ENCODE measurements at regions not wholly inside any gene's neighbourhood (a gene's known extent, or its start where the extent isn't known, plus 50 kb on each side); places are given as distances from the start of the nearest gene placed in this dataset.

DNA sequence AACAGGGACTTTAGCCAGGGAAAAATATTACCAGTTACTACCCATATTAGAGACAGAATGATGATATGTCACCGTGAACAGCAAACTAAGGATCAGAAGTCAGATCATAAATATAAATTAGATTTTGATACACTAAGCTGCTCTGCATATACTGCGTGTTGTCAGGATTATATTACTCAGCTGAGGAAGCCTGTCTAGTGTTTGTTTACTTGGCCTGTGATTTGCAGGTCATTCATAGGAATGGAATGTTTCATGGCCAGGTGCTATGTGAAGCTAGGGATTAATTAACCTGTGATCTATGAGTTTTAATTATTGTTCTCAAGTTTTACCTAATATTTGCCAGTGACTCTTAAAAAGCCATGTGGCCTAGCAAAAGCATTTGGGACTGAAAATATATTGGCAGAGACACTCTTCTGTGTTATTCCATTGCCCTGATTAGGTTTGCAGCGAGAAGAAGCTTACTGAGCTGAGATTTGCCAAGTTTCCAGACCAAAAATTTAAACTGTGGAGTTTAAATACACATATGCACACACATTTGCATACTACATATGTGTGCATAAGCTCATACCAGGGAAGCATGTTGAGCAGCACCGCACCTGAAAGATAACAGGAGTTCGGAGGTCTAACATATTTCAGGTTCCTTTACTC, 496.3 kb upstream of the GRIA1 start:
- TF ChIP-seq, protein P1, sequence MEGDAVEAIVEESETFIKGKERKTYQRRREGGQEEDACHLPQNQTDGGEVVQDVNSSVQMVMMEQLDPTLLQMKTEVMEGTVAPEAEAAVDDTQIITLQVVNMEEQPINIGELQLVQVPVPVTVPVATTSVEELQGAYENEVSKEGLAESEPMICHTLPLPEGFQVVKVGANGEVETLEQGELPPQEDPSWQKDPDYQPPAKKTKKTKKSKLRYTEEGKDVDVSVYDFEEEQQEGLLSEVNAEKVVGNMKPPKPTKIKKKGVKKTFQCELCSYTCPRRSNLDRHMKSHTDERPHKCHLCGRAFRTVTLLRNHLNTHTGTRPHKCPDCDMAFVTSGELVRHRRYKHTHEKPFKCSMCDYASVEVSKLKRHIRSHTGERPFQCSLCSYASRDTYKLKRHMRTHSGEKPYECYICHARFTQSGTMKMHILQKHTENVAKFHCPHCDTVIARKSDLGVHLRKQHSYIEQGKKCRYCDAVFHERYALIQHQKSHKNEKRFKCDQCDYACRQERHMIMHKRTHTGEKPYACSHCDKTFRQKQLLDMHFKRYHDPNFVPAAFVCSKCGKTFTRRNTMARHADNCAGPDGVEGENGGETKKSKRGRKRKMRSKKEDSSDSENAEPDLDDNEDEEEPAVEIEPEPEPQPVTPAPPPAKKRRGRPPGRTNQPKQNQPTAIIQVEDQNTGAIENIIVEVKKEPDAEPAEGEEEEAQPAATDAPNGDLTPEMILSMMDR (IDR thresholded peaks at IDR 0.05), result no peak
- no peak for TF ChIP-seq POLR2A (IDR thresholded peaks at IDR 0.05)
- TF ChIP-seq POLR2AphosphoS5 (IDR thresholded peaks at IDR 0.05), result no peak
- no peak for TF ChIP-seq EP300 (IDR thresholded peaks at IDR 0.05)

Data from sigmoid colon (tissue), 4 donors.